ENCODE measurements at regions not wholly inside any gene's neighbourhood (a gene's known extent, or its start where the extent isn't known, plus 50 kb on each side); places are given as distances from the start of the nearest gene placed in this dataset.
A peak's percentile ranks its signal among the peaks of the same experiment; 100 is the strongest.
"Not testable (repeated sequence)": the region's sequence is repeated elsewhere in the genome, so short reads cannot be mapped to it uniquely, and the experiment has no call there.

DNA sequence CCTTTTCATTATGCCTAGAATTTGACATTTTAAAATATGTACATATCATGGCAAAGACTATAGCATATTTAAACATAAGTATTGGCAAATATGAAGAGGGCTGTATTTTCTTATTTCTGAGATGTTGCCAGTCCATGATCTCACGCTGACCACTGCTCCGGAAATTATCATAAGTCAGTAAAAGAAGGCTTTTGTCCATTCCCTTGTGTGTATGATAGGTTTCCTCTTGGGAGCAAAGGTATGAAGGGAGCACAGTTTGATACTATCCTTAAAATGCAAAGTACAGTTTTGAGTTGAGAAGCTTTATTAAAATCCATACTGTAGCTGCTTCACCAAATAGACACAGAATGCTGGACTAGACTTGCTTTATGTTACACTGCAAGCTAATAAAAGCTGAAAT is 52.6 kb upstream of the AGA start:
- no peak for DNase-seq (ENCODE audit: low spot score)

DNA sequence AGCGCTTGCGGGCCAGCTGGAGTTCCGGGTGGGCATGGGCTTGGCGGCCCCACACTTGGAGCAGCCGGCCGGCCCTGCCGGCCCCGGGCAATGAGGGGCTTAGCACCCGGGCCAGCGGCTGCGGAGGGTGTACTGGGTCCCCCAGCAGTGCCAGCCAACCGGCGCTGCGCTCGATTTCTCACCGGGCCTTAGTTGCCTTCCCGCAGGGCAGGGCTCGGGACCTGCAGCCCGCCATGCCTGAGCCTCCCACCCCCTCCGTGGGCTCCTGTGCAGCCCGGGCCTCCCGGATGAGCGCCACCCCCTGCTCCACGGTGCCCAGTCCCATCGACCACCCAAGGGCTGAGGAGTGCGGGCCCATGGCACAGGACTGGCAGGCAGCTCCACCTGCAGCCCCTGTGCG is 53.4 kb upstream of the AGA start:
- not testable (repeated sequence) for DNase-seq (ENCODE audit: low spot score)

DNA sequence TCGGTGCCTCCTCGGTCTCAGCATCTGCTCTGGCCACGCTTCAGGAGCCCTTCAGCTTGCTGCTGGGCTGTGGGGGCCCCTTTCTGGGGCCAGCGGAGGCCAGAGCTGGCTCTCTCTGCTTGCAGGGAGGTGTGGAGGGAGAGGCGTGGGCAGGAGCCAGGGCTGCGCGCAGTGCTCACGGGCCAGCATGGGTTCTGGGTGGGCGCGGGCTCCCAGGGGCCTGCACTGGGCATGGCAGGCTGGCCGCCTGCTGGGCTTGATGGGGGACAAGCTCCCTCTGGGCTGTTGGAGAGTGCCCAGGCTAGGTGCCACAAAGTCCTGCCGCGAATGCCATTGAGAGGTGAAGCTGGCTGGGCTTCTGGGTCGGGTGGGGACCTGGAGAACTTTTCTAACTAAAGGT is 57.3 kb upstream of the AGA start:
- DNase-seq (ENCODE audit: low spot score) = no peak

DNA sequence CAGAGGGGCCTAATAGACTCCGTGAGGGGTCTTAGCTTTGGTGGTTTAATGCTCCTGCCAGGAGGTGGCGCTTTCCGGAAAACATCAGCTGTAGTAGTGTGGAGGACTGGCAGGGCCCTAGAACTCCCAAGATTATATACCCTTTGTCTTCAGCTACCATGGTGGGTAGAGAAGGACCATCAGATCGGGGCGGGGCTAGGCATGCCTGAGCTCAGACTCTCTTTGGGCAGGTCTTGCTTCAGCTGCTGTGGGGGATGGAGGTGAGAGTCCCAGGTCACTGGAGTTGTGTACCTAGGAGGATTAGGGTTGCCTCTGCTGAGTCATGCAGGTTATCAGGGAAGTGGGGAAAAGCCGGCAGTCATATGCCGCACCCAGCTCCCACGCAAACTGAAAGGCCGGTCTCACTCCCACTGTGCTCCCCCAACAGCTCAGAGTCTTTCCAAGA is 63.0 kb upstream of the AGA start:
- no peak for DNase-seq (ENCODE audit: low spot score)

DNA sequence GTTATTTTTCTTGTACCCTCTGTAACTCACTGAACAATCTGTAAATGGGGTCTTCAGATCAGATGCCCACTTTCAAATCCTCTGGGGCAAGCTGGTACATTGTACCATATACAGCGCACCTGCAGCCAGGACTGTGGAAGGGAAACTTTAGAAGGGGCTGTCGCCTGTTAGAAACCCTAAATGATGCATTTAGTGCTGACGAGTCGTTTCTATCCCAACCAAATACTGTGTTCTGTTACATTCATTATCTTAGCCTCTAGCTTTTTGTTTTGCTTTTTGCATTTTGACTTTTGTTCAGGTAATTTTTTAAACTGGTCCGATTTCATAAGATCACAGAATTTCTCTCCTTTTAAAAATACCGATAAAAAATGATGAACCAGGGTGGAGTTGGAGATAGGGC is 66.4 kb upstream of the AGA start:
- no peak for DNase-seq (ENCODE audit: low spot score)

DNA sequence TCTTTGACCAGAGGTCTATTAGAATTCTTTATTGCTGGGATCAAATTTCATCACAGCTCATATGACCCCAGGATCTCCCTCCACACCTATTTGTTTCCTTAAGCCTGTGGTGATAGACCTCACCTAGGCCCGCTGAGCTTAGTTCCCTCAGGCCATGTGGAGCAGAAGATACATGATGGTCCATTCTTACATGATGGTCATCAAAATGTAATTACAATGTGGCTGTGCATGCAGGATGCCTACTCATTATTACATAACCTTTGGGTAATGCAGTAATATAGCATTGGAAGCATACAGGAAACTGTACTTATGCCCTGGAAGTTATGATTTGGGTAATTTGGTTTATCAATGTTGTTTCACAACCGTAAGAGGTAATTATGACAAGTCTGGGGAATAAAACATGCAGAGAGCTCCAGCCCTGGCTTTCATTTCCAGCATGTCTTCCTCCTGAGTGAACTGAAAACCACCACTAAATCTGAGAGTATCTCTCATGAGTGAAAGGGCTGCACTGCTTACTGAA is 67.0 kb upstream of the AGA start:
- DNase-seq (ENCODE audit: low spot score) = no peak

DNA sequence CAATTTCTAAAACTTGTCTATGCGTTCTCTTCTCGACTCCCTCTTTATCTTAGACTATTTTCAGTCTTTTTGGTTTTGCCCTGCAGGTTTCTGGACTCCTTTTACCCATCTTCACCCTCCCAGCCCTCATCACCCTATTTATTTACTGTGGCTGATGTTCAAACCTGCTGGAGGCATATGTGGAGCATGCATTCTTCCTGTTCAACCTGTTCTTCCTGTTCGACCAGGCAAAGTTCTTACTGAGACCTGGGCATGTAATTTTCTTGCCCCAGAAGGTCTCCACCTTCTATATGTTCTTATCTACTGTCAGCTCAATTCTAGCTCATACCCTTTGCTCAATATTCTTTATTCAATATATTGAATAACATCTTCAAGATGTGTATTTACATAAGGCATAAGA is 69.4 kb upstream of the AGA start:
- DNase-seq (ENCODE audit: low spot score) = no peak

DNA sequence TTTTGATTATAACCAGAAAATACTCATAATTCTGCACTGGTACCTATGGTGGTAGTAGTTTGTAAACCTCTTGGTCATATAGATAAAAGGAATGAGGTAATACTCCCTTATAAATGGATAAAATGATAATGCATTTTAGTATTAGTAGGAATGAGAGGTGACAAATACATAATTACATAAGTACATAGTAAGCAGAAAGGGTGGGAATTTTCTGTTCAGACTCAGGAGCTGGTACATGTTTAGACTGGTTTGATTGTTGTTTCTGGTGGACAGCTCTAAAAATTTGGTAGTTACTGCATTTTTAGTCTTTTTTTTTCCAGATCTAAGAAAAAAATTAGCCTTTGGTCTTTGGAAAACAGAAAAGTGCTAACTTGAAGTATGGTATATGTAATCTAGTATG is 70.4 kb upstream of the AGA start:
- DNase-seq (ENCODE audit: low spot score) = no peak

DNA sequence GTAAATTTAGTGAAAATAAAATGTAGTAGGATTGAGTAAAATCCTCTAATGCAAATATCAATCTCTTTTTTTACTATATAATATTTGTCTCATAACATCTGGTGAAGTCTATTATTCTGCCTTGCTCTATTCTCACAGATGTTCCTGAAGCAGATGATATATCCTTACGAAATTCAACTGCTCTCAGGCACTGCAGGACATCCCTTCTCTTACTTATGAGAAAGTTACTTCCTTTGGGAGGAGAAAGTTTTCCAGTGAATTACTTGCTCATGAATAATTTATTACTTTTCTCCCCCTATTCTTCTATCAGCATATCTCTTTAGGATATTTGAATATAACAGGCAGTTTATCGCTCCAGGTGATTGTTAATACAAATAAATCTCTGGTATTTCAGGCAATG is 75.6 kb upstream of the AGA start:
- no peak for DNase-seq (ENCODE audit: low spot score)

DNA sequence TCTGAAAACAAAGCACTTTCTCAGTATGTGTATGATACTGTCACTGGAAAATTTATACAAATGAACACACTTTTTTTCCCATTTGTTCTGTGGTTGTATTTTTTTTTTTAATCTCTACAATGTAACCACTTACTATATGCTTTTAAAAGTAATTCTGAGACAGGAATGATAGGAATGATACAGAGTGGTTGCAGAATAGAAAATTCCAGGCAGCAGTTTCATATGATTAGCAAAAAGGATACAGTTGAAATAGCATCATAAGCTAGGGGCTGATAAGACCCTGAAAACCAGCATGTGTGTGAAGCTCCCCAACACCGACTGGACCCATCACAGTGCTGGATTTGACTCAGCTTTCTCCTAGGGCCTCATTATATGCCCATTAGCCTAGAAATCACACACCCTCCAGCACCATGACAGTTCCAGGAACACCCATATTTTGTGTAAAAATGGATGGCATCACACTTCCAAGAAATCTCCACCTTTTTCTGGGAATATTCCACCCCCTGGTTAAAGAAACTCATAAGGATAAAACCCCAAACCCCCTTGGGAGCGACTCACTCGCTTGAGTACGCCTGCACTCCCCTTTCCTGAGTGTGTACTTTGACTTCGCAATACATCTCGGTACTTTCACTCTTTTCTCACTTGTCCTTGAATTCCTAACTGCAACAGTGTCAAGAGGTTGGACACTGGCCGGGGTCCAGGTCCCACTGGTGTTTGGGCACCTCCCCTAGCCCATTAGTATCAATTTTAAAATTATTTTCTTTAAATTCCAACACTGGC is 77.4 kb upstream of the AGA start:
- no peak for DNase-seq (ENCODE audit: low spot score)

DNA sequence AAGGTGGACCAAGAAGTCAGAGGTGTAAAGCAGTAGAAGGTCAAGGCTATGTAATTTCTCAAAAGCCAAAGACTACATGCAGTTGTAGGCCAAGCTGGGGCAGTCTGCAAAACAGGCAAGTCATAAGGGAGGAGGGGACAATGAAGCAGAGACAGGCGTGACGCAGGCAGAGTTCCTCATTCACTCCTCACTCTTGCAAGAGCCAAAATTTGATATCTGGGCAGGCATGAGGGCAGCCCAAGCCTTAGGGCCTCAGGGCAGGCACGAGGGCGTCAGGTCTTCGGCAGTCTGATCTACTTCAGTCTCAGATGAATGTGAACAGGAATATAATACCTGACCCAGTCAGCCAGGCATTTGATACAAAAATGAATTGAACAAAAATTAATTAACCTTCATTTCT is 86.4 kb upstream of the AGA start:
- DNase-seq (ENCODE audit: low spot score) = no peak

DNA sequence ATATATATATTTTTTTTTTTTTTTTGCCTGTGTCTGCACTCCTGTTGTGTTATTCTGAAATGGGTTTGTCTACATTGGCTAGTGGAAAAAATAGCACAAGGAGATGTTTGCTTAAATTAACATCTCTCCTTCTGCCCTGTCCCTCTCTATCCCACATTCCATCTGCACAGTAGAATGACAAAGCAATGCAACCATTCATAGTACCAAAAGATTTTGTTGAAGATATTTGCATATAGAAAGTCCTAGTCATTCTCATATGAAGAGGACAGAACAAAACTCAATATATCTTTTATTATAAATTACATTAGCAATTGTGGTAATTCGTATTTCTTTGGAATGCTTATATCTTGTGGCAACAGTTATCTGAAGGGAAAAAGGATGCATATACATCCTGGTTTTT is 88.3 kb upstream of the AGA start:
- no peak for DNase-seq (ENCODE audit: low spot score)

DNA sequence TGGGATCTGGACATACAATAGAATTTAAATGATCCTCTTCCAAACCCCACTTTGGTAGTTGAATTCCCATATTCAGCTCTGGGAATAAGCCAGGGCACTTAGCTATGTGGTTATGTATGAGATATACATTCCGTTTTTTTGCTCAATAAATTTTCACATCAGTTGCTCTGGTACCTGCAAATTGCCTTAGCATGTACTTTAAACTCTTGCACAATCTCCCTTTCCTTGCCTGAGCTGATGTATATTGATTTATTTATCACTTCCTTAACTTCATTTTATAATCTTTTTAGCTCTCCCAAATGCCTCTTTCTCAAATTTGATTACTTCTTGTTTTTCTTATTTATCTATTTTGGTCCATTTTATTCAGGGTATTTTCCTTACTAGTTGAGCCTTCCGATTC is 90.1 kb upstream of the AGA start:
- DNase-seq (ENCODE audit: low spot score) = no peak

DNA sequence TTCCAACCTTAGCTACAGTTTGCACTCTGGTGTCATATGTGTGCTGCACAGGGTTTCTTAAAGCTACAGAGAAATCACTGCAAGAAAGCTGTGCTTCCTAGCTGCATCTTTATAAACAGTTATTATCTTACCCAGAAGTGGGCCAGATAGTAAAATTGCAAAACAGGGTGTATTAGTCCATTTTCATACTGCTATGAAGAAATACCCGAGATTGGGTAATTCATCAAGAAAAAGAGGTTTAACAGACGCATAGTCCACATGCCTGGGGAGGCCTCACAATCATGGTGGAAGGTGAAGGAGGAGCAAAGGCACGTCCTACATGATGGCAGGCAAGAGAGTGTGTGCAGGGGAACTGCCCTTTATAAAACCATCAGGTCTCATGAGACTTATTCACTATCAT is 92.6 kb upstream of the AGA start:
- not testable (repeated sequence) for DNase-seq (ENCODE audit: low spot score)

DNA sequence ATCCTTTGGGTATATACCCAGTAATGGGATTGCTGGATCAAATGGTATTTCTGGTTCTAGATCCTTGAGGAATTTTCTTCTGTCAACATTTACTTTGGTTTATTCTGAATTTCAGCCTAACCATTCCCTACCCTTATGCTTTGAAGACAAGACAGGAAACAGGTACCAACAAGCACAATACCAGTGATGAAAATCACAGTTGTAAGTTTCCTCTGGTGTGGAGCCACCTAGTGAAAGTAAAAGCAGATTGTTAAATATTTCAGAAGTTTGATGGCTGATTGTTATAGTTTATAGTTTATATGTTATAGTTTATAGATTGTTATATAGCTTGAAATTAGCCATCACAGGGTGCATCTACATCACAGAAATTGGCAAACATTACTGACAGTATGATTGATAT is 104.5 kb upstream of the AGA start:
- DNase-seq (ENCODE audit: low spot score) = no peak

DNA sequence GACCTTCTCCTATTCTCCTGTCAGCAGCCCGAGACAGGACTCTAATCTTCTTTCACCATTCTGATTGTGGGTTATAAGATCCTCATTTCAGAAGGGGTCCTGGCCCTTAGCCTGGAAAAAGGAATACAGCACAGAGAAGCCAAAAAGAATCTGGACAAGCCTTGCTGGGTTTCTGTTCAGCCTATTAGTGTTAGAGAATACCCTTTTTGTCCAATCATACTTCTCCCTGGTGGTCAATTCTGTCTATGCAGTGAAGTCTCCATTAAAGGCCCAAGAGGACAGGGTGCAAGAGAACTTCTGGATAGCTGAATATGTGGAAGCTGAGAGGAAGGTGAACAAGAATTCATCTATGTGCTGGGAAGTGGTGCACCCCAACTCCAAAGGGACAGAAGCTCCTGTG is 105.7 kb upstream of the AGA start:
- DNase-seq (ENCODE audit: low spot score) = no peak

DNA sequence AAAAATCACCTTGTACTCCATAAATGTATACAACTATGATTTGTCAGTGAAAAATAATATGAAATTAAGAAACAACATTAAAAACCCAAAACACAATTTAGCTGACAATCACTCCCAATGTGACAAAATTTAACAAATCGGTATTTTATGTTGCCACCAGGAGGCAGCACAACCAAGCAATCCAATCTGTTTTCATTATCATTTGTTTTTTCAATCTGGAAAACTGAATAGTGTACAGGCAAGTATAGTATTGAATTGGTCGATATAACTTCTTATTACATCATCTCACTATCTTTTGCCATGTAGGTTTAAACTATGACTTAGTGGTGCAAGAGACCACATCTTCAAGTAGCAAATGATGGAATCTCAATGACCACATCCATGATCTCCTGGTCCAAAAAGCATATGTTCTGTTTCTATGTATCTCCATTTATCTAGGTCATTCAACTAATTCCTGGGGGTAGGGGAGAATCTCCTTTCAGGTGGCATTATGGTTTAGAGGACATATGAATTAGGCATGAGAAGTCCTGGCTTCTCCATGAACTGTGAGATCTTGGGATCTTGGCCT is 112.9 kb upstream of the AGA start:
- peak; percentile 21 for DNase-seq (ENCODE audit: low spot score)

DNA sequence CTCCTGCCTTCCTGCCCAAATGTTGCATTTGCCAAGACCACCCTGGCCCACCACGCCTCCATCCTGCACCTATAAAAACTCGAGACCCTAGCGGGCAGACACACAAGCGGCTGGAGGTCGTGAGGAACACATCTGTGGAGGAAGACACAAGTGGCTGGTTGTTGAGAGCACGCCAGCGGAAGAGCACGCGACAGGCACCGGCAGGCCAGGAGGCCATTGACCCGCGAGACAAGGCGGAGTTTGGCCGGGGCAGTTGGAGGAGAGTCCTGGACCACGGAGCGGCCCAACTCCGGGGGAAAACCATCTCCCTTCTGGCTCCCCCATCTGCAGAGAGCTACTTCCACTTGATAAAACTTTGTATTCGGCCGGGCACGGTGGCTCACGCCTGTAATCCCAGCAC is 115.2 kb upstream of the AGA start:
- no peak for DNase-seq (ENCODE audit: low spot score)

DNA sequence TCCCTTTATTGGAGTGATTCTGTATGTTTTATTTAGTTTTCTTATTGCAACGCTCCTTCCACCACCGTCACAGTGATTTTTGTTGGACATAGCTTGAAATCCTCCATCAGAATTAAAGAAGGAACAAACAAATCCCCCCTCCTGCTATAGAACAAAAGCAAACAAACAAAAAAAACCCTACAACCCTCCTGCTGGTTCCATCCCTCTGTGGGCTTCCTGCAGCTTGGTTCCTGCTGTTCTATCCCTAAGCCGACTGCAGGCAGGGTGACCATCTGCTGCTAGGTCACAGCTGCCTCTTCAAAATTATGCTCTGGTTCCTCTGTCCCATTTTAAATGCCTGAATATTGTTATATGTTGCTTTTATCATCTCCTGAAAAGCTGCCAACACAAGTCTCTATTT is 116.8 kb upstream of the AGA start:
- no peak for DNase-seq (ENCODE audit: low spot score)

DNA sequence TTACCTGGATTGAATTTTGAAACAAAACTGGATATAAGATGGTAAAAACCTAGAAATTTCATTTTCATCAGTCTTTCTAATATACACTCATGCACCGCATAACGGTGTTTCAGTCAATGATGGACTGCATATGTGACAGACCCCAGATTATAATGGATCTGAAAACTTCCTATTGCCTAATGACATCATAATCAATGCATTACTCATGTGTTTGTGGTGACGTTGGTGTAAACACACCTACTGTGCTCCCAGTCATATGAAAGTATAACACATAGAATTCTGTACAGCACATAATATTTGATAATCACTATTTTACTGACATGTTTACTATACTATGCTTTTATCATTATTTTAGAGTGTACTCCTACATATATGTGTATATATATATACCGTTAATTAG is 119.9 kb upstream of the AGA start:
- no peak for DNase-seq (ENCODE audit: low spot score)

DNA sequence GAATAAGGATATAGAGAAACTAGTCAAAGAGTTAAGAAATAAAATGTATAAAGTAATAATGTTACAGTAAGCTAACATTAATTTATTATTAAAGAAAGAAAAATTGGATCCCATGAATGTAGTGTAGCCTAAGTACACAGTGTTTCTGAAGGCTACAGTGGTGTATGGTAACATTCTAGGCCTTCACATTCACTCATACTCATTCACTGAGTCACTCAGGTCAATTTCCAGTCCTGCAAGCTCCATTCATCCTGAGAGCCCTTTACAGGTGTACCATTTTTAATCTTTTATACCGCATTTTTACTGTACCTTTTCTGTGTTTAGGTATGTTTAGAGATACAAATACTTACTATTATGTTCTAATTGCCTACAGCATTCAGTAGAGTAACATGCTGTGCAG is 120.6 kb upstream of the AGA start:
- no peak for DNase-seq (ENCODE audit: low spot score)

DNA sequence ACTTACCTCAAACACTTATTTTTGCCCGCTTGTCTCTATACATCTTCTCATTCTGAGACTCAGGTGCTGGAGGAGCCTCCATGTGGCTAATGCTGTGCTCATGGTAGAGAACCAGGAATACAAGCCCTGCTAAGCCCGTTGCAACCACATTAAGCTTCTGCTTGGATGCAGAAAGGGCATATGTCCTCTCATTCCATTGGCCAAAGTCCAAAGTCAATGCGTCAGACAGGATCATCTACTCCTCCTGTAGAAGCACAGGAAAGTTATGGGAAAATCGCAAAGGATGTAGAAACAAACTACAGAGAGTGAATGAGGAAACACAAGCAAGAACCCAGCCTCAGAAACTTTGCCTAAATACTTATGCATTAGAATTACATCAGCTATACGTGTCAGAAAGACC is 124.5 kb upstream of the AGA start:
- DNase-seq (ENCODE audit: low spot score) = no peak

DNA sequence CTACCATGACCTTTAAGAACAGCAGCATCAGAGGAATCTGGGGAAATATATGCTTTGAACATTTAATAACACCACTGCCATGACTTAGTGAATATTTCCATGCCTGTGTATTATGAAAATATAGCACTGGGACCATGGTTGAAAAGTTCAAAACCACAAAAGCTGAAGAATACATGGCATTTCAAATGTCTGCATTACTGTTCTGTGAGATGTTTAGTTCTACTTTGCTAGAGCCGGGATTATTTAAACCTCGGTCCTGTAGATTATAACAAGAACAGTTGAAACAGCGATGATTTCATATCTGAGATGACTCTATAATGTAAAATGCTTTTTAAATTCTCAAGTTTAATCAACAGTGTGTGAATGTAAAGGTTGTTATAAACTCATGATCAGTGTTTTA is 126.7 kb upstream of the AGA start:
- no peak for DNase-seq (ENCODE audit: low spot score)

DNA sequence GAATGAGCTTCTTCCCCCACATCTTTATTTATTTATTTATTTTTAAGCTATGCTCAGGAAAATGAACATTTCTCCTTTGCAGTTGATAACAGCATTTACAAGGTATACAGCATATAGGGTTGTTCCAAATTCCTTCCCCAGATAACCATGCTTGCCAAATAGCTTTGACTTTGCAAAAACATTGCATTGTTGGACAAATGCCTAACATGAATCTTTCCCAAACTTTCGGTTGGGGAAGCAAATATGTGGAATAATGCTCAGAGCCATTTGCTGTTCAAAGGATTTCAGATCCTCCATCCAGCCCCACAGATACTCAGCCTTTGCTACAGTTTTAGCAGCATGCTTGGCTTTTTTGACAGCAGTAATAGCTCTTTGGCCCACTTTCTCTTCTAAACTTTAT is 127.2 kb upstream of the AGA start:
- DNase-seq (ENCODE audit: low spot score) = no peak
